ENCODE measurements at regions not wholly inside any gene's neighbourhood (a gene's known extent, or its start where the extent isn't known, plus 50 kb on each side); places are given as distances from the start of the nearest gene placed in this dataset.

GRCh38 chr5:116358015-116358523 lies 216.6 kb downstream of the SEMA6A start:
- Histone ChIP-seq H3K27ac (ENCODE audit: low read depth) (no peak overlapping the region), H4K20me1 (replicated peaks; ENCODE audit: insufficient read depth) (no peaks in the 10 kb centered on the region), H3K36me3 (ENCODE audit: insufficient read depth) (no peaks in the 10 kb centered on the region), H3K79me2 (replicated peaks; ENCODE audit: insufficient read depth) (no peaks in the 10 kb centered on the region), H3K27me3 (ENCODE audit: insufficient read depth) (0 out of 2 replicates have a peak, but pooled peaks cover 7% of the 10 kb centered on the region), H3K4me1 (ENCODE audit: insufficient read depth) (no peaks in the 10 kb centered on the region), H3F3A (replicated peaks; ENCODE audit: low read depth) (0 out of 2 replicates have a peak, but pooled peaks cover 2% of the 10 kb centered on the region), H2AFZ (no peak overlapping the region), H3K4me2 (no peak overlapping the region), H3K9me2 (ENCODE audit: insufficient read depth) (no peaks in the 10 kb centered on the region), H3K4me3 (no peak overlapping the region)
- H3K27ac Mint-ChIP-seq, result no peak overlapping the region
- H3K27me3 Mint-ChIP-seq (ENCODE audit: insufficient read depth, low read depth, poor library complexity), result peaks cover 10% of the 10 kb centered on the region
- H3K4me1 Mint-ChIP-seq, result peaks cover 2% of the 10 kb centered on the region; the same call in 2 of the 3 replicates
- DNase-seq (ENCODE audit: low spot score) (no peak), ATAC-seq (no peak)
- no peak overlapping the region for H3K4me3 Mint-ChIP-seq
- TF ChIP-seq ETS1 (IDR thresholded peaks at IDR 0.05) (no peak), NANOG (IDR thresholded peaks at IDR 0.05; ENCODE audit: borderline replicate concordance) (no peak), STAT1 (IDR thresholded peaks at IDR 0.05; ENCODE audit: unreplicated experiment) (no peak), EZH2phosphoT487 (IDR thresholded peaks at IDR 0.05; ENCODE audit: unreplicated experiment) (no peak), ZNF331 (CRISPR knock-in tag; IDR thresholded peaks at IDR 0.05; ENCODE audit: low read depth) (no peak), JUNB (IDR thresholded peaks at IDR 0.05; ENCODE audit: unreplicated experiment) (no peak), ZNF114 (CRISPR knock-in tag; IDR thresholded peaks at IDR 0.05) (no peak), POLR2AphosphoS5 (IDR thresholded peaks at IDR 0.05; ENCODE audit: low read depth) (no peak), CTCF (conservative IDR thresholded peaks at IDR 0.05; ENCODE audit: low read depth in 2 of 2) (no peak), ZNF462 (CRISPR knock-in tag; IDR thresholded peaks at IDR 0.05) (no peak), CREB1 (CRISPR knock-in tag; IDR thresholded peaks at IDR 0.05; ENCODE audit: low read depth) (no peak), REST (IDR thresholded peaks at IDR 0.05; ENCODE audit: unreplicated experiment) (no peak)
- H3K9me3 Mint-ChIP-seq, result peaks cover 3% of the 10 kb centered on the region; the same call in 2 of the 3 replicates
- H3K36me3 Mint-ChIP-seq (ENCODE audit: low read depth), result peaks cover 11% of the 10 kb centered on the region

Data from GM23338 (cell line).